Panc1 (cell line): ENCODE measurements at regions not wholly inside any gene's neighbourhood (a gene's known extent, or its start where the extent isn't known, plus 50 kb on each side); places are given as distances from the start of the nearest gene placed in this dataset.

ENCODE experiments used
- ATAC-seq: fragments of 200-7000 bp; cut with Tn5 transposase; 2 replicates; pipeline ENCODE4 v1.9.1; 2020; ENCODE audit warnings: mild to moderate bottlenecking, moderate library complexity
- BruUV-seq: library from RNA; stranded (reverse); fragments of 400-500 nt; replicated peaks from 2 replicates; lab custom pipeline; 2021; lab: Mats Ljungman, UMichigan
- CTCF ChIA-PET: fragments of 300-600 bp; sonication (Branson Sonifier 250); formaldehyde crosslinking; loops from one replicate; lab custom pipeline; 2022; ENCODE audit warnings: antibody characterized with exemption; lab: Charles Lee
- POLR2A ChIA-PET: fragments of 300-600 bp; sonication (Branson Sonifier 250); formaldehyde crosslinking; loops from one replicate; lab custom pipeline; 2022; ENCODE audit warnings: antibody characterized with exemption; lab: Charles Lee
- DNase-seq: peaks from one replicate; pipeline ENCODE4 v3.0.0-alpha.2; 2010; ENCODE audit warnings: low read depth, low spot score
- H3K27ac ChIP-seq: 2 replicates; pipeline ENCODE4 v1.5.1; 2011; ENCODE audit warnings: mild to moderate bottlenecking, low read length, inconsistent platforms
- H3K27me3 ChIP-seq: fragments of 200-500 bp; sonication (Bioruptor generic); 2 replicates; pipeline ENCODE4 v1.6.0; 2014; ENCODE audit warnings: low read length, inconsistent platforms; ENCODE audit not compliant: control insufficient read depth, insufficient read depth
- H3K36me3 ChIP-seq: fragments of 200-500 bp; sonication (Bioruptor generic); 2 replicates; pipeline ENCODE4 v1.5.1; 2014; ENCODE audit warnings: inconsistent platforms, mild to moderate bottlenecking, low read length, moderate library complexity; ENCODE audit not compliant: control insufficient read depth, insufficient read depth
- H3K4me1 ChIP-seq: 2 replicates; pipeline ENCODE4 v1.5.1; 2011; ENCODE audit warnings: inconsistent platforms, mild to moderate bottlenecking, low read length, moderate library complexity; ENCODE audit not compliant: control insufficient read depth, insufficient read depth
- H3K4me3 ChIP-seq, 2 experiments: 2 replicates each; pipeline ENCODE4 v1.5.1; 2011 to 2012; ENCODE audit warnings: low read depth in 2 of 2, low read length in 2 of 2, mild to moderate bottlenecking in 2 of 2, inconsistent platforms in 1 of 2, moderate library complexity in 1 of 2
- H3K9me3 ChIP-seq: fragments of 200-500 bp; sonication (Bioruptor generic); 2 replicates; pipeline ENCODE4 v1.5.1; 2014; ENCODE audit warnings: low read depth, mild to moderate bottlenecking, inconsistent platforms, low read length, moderate library complexity; ENCODE audit not compliant: control insufficient read depth, insufficient read depth
- POLR2AphosphoS5 ChIP-seq: IDR thresholded peaks from 2 replicates; pipeline ENCODE4 v1.6.1; 2012; ENCODE audit warnings: mild to moderate bottlenecking, low read depth, low read length, moderate library complexity
- REST ChIP-seq, 2 experiments: IDR thresholded peaks; 2 replicates each; pipeline ENCODE4 v1.6.1; 2011 to 2012; ENCODE audit warnings: low read depth in 2 of 2, control low read depth in 1 of 2, low read length in 1 of 2, mild to moderate bottlenecking in 1 of 2, moderate library complexity in 1 of 2; ENCODE audit not compliant: insufficient read depth in 1 of 2
- SIN3A ChIP-seq: IDR thresholded peaks from 2 replicates; pipeline ENCODE4 v1.6.1; 2012; ENCODE audit warnings: low read depth, mild to moderate bottlenecking, low read length, moderate library complexity, borderline replicate concordance; ENCODE audit not compliant: insufficient read depth
- TCF7L2 ChIP-seq: IDR thresholded peaks from 2 replicates; pipeline ENCODE4 v1.6.1; 2011; ENCODE audit warnings: mild to moderate bottlenecking, low read depth, low read length, inconsistent platforms
- in situ Hi-C: cut with HindIII; loops from 2 replicates; pipeline ENCODE4 v1.10.0; 2016; ENCODE audit warnings: low sequenced_read_pairs, low pct_unique_long_range_greater_than_20kb
- intact Hi-C: fragments of 100-400 bp; cut with micrococcal nuclease; formaldehyde crosslinking; loops from one replicate; pipeline ENCODE4 v1.10.0; 2022; ENCODE audit not compliant: unreplicated experiment
- TF ChIP-seq, protein P1 (sequence below): fragments of 450-650 bp; IDR thresholded peaks from 2 replicates; pipeline ENCODE4 v1.5.1; 2017; ENCODE audit warnings: mild to moderate bottlenecking

- Histone ChIP-seq H3K36me3 (no peaks in the 10 kb centered on the region), H3K9me3 (no peaks in the 10 kb centered on the region), H3K4me3 (no peak overlapping the region), H3K27me3 (no peaks in the 10 kb centered on the region), H3K4me1 (no peaks in the 10 kb centered on the region), H3K27ac (no peak overlapping the region)
- CTCF ChIA-PET, result interaction anchor here (0.7 kb wide), 1 partner anchor 21 kb away, joined by 4 read pairs; no protein-coding TSS in a partner anchor
- in situ Hi-C loops (no loop called here), intact Hi-C loops (no loop called here)
- POLR2A ChIA-PET, result no interaction called here
- no peak for TF ChIP-seq POLR2AphosphoS5
- TF ChIP-seq SIN3A, result 0 out of 2 replicates have a peak, but pooled peaks have one; percentile 14
- no peak for TF ChIP-seq REST (IDR thresholded peaks at IDR 0.05; ENCODE audit: insufficient read depth in 1 of 2, low read depth in 2 of 2, low read length in 1 of 2)
- TF ChIP-seq, protein P1, sequence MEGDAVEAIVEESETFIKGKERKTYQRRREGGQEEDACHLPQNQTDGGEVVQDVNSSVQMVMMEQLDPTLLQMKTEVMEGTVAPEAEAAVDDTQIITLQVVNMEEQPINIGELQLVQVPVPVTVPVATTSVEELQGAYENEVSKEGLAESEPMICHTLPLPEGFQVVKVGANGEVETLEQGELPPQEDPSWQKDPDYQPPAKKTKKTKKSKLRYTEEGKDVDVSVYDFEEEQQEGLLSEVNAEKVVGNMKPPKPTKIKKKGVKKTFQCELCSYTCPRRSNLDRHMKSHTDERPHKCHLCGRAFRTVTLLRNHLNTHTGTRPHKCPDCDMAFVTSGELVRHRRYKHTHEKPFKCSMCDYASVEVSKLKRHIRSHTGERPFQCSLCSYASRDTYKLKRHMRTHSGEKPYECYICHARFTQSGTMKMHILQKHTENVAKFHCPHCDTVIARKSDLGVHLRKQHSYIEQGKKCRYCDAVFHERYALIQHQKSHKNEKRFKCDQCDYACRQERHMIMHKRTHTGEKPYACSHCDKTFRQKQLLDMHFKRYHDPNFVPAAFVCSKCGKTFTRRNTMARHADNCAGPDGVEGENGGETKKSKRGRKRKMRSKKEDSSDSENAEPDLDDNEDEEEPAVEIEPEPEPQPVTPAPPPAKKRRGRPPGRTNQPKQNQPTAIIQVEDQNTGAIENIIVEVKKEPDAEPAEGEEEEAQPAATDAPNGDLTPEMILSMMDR, result no peak
- TF ChIP-seq TCF7L2, result no peak
- ATAC-seq, result 0 out of 2 replicates have a peak, but pooled peaks have one; percentile 66
- DNase-seq, result no peak
- no TSS peak for BruUV-seq
These were observed 53.8 kb upstream of the CPXM2 start for GRCh38 chr10:123945325-123945920.

DNA sequence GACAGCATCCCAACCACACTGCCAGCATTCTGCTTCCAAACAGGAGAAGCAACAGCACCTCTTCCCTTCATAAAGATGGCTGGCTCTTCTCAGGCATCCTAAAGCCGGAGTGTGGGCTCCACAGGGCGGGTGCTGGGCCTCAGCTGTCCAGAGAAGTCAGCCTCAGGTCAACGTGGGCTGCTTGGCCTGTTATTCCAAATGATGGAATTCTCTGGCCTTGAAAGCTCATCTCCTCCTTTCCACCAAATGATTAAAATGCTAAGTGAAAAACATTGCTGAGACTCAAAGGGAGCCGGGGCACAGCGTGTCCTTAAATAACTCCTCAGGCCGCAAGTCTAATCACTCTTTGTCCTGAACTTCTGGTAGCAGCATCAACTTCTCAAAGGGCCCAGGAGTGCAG is 53.1 kb upstream of the CPXM2 start:
- Histone ChIP-seq H3K4me3 (no peak overlapping the region), H3K36me3 (no peaks in the 10 kb centered on the region), H3K27me3 (no peaks in the 10 kb centered on the region), H3K4me1 (no peaks in the 10 kb centered on the region), H3K9me3 (no peaks in the 10 kb centered on the region), H3K27ac (no peak overlapping the region)
- TF ChIP-seq REST (IDR thresholded peaks at IDR 0.05; ENCODE audit: insufficient read depth in 1 of 2, low read depth in 2 of 2, low read length in 1 of 2) (no peak), TCF7L2 (no peak), POLR2AphosphoS5 (no peak), SIN3A (no peak)
- TF ChIP-seq, protein P1, result no peak
- ATAC-seq (no peak), DNase-seq (no peak)
- intact Hi-C loops (no loop called here), in situ Hi-C loops (no loop called here)
- POLR2A ChIA-PET, result interaction anchor here (0.6 kb wide), 1 partner anchor 762 kb away, joined by 6 read pairs; no protein-coding TSS in a partner anchor
- CTCF ChIA-PET, result interaction anchor here (0.7 kb wide), 1 partner anchor 20 kb away, joined by 4 read pairs; no protein-coding TSS in a partner anchor
- BruUV-seq, result no TSS peak
